HUDEP-2 (cell line): ENCODE measurements at regions not wholly inside any gene's neighbourhood (a gene's known extent, or its start where the extent isn't known, plus 50 kb on each side); places are given as distances from the start of the nearest gene placed in this dataset.
"Not testable (repeated sequence)": the region's sequence is repeated elsewhere in the genome, so short reads cannot be mapped to it uniquely, and the experiment has no call there.

ENCODE experiments used
- DNase-seq, 76 experiments: peaks; one replicate each; lab custom pipeline; 2025; ENCODE audit not compliant: unreplicated experiment in 76 of 76; lab: John Stamatoyannopoulos, UW

DNA sequence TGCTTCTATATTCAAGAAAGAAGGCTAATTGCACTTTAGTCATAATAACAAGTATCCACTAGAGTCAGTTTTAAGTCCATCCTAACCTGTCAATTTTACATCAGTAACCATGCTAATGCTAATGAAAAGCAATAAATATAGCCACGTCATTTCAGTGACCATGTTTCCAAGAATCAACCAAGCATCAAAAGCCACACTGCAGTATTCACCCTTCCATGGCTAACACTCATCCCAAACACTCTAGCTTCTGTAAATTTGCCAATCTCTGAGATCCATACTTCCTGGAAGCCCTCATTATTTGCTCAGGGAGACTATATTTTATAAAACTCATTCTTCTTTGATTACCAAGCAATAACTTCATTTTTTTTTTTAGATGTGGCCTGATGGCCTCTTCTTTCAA, 712.0 kb downstream of the CETN3 start:
- DNase-seq = no peak

DNA sequence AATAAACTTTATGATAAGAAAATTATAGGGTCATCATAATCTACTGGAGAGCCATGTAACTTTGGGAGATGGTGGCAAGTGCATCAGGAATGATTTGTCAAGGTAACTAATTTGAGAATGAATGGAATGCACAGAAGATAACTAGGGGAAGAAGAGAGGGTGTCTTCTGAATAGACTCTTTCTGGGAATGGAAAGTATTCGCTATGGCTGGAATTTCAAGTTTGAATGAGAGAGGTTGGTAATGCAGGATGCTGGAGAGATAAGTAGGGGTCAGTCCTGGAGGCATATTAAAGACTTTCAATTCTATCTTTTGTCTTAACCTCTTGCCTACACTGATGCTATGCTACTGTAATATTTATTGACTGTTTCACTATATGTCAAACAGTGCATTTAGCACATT, 714.2 kb downstream of the CETN3 start:
- no peak for DNase-seq

DNA sequence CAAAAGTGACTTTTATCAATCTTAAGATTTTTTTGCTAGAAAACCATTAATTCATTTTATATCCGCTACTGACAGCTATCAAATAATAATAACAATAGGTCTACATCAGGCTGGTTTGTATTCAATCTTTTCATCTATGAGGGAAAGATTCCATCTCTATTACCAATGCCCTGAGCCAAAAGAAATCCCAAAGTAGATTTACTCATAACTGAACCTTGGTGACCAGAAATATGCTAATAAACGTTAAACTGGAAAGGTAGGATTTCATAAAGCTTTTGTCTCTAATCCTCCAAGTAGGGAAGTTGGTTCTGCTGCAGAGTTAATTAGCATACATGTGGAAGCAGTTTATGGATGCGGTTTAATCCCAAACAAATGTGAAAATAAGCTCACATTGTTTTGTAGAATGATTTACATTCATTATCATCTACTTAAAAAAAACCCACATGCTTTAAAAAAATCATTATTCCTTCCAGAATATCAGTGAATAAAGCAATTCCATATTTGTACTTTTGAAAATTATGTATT, 715.5 kb downstream of the CETN3 start:
- no peak for DNase-seq

GRCh38 chr5:89690331-89690730, 719.2 kb downstream of the CETN3 start:
- no peak for DNase-seq

DNA sequence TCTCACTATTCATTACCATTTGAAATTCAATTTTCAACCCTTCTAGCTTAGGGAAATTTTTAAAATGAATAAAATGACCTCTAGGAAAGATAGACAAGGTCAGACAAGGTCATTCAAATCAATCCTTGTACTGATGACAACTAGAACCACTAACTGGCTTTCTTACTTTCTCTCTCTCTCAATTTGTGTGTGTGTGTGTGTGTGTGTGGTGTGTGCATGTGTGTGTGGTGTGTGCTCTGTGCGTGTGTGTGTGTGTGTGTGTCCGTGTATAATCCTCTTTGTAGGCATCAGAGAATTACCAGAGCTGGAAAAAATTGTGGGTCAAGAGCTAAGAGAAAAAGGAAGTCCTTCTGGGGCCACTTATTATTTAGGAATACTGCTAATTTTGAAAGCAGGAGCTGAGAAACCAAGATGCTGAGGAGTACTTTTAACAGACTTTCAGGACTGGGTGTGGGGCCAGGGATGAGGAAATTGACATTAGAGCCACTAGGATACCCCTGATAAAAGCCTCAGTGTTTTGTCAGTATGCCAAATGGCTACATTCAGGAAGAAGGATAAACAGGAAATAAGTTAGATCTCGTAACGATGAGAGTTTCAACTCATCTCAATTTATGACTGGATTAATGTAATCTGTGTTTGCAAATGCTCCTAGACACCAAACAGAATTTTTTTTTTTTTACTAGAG, 723.3 kb downstream of the CETN3 start:
- no peak for DNase-seq

DNA sequence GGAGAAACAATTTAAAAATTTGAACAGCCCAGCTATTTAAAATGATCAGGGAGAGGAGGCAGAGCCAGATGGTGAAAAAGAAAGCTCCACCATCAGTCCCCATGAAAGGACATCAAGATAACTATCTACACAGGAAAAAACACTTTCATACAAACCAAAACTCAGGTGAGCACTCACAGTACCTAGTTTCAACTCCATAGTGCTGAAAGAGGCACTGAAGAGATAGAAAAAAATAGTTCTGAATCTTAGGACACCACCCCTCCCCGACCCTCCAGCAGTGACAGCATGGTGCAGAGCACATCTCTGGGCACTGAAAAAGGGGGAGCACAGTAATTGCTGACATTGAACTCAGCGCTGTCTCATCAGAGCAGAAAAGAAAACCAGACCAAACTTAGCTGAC, 732.9 kb downstream of the CETN3 start:
- no peak for DNase-seq

- DNase-seq = no peak
These were observed 736.5 kb downstream of the CETN3 start for GRCh38 chr5:89673019-89673418.

GRCh38 chr5:89668821-89669220, 740.7 kb downstream of the CETN3 start:
- DNase-seq = no peak

GRCh38 chr5:89662499-89662898, 747.1 kb downstream of the CETN3 start:
- DNase-seq = no peak

DNA sequence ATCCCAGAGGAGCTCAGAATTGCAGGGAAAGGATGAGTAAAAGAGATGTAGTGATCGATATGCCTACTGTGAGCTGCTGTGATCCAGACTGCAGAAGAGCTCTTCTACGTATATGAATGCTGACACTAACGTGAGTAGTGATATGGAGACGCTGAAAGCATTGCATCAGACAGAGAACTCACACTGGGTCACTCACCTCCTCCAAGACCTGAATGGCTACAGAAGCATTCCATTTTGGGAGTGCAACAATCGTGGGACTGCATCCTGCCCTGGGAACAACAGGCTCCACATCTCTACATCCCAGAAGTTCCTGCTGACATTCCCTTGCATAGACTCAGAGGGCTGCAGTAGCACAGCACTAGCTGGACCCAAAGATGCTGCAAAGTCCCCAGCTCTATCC, 755.9 kb upstream of the MEF2C start:
- DNase-seq = no peak

- DNase-seq = not testable (repeated sequence)
These were observed 751.2 kb upstream of the MEF2C start for GRCh38 chr5:89634176-89634575.

DNA sequence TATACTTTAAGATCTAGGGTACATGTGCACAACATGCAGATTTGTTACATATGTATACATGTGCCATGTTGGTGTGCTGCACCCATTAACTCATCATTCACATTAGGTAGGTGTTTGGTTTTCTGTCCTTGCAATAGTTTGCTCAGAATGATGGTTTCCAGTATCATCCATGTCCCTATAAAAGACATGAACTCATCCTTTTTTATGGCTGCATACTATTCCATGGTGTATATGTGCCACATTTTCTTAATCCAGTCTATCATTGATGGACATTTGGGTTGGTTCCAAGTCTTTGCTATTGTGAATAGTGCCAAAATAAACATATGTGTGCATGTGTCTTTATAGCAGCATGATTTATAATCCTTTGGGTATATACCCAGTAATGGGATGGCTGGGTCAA, 747.1 kb upstream of the MEF2C start:
- not testable (repeated sequence) for DNase-seq

GRCh38 chr5:89628876-89629635, 746.1 kb upstream of the MEF2C start:
- no peak for DNase-seq

GRCh38 chr5:89615839-89616518, 733.0 kb upstream of the MEF2C start:
- DNase-seq = no peak

GRCh38 chr5:89613222-89613956, 730.4 kb upstream of the MEF2C start:
- DNase-seq = no peak

DNA sequence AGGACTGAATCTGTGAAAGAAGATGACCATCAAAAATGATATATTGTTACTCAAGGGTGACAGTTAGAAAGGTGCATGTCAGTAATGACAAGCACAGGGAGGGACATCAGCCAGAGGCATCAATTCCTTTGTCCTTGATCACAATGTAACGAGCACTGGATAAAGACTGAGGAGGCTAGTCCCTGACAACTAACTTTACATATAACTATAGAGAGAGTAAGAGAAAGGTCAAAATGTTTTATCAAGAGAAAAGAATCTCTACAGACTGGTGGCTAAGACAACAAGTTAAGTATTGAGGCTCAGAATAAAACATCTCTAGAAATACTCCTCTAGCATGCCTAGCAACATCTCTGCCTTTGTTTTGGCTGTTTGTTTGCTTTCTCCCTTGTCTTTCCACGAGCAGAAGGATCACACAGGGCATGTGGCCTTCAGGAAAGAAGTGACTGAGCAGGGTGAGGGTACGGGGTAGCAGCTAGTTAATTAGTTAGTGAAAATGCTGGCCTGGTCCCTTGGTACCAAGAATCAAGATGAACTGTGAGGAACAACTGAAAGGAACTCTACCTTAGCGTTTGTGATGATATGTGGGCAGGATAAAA, 724.1 kb upstream of the MEF2C start:
- no peak for DNase-seq

- DNase-seq = no peak
These were observed 721.4 kb upstream of the MEF2C start for GRCh38 chr5:89604342-89604741.

DNA sequence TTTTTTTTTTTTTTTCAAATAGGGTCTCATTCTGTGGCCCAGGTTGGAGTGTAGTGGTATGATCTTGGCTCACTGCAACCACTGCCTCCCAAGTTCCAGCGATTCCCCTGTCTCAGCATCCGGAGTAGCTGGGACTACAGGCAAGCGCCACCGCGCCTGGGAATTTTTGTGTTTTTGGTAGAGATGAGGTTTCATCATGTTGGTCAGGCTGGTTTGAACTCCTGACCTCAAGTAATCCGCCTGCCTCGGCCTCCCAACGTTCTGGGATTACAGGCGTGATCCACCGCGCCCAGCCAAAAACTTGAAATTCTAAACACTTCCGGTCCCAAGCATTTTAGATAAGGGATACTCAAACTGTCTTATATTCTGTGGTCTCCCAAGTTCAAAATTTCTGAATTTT, 718.9 kb upstream of the MEF2C start:
- no peak for DNase-seq

DNA sequence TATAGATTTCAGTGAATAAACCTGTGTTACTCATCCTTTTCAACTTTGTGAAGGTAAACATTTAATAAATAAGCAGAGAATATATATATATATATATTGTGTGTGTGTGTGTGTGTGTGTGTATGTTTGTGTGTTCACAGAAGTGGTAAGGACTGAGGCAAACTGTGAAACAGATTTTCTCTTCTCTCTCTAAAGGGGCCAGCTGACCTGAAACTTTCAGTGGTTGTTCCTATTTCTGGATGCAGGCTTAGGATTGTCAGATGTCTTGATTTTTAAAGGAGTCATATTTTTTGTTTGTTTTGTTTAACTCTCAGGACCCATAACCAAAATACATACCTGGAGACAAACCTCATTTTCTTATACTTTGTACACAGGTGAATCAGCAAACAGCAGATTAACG, 714.9 kb upstream of the MEF2C start:
- DNase-seq = no peak

GRCh38 chr5:89596821-89597220, 713.8 kb upstream of the MEF2C start:
- no peak for DNase-seq

DNA sequence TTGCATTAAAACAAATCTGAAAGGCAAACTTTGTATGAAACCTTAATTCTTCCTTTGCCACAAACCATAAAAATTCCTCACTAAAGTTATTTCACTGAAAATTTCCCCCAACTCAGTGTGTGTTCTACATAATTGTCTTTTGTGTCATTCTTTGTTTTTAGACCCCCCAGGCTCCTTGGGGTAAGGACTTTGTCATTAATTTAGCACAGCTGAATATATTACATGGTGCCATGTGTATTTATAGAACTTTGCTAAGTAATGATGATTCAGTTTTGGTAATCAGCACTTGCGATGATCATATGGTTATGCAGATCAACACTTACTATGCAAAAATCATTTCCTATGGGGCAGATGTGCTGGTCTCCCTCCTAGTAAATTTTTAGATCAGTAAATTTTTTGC, 712.1 kb upstream of the MEF2C start:
- DNase-seq = no peak
